Mammary epithelial cell (primary cell): ENCODE measurements at regions not wholly inside any gene's neighbourhood (a gene's known extent, or its start where the extent isn't known, plus 50 kb on each side); places are given as distances from the start of the nearest gene placed in this dataset.

Experiments used
- CTCF ChIP-seq, 2 donors: IDR thresholded peaks in 1 of 2; conservative IDR thresholded peaks in 1 of 2; 2 replicates each; pipeline ENCODE4 v1.5.1; 2011 to 2012; ENCODE audit warnings: inconsistent platforms in 2 of 2, low read length in 2 of 2, mild to moderate bottlenecking in 2 of 2, control low read depth in 1 of 2, low read depth in 1 of 2; ENCODE audit not compliant: insufficient read depth in 1 of 2; ENCODE audit errors: extremely low read depth in 1 of 2
- EZH2 ChIP-seq: IDR thresholded peaks from 2 replicates; pipeline ENCODE4 v1.6.1; 2012; ENCODE audit warnings: low read length, inconsistent platforms, borderline replicate concordance

- no peak for TF ChIP-seq CTCF (conservative IDR thresholded peaks at IDR 0.05 in 1 of 2, IDR thresholded peaks at IDR 0.05 in 1 of 2; ENCODE audit: extremely low read depth in 1 of 2, insufficient read depth in 1 of 2, low read depth in 1 of 2, low read length in 2 of 2)
- no peak for TF ChIP-seq EZH2
Observed at GRCh38 chr1:220967911-220968310, 88.7 kb downstream of the HLX start.
